GM18517 (cell line): ENCODE measurements at regions not wholly inside any gene's neighbourhood (a gene's known extent, or its start where the extent isn't known, plus 50 kb on each side); places are given as distances from the start of the nearest gene placed in this dataset.
"Not testable (repeated sequence)": the region's sequence is repeated elsewhere in the genome, so short reads cannot be mapped to it uniquely, and the experiment has no call there.

Experiments
- ATAC-seq: cut with Tn5 transposase; IDR thresholded peaks from one replicate; pipeline ENCODE4 v1.9.1; 2021; ENCODE audit warnings: mild to moderate bottlenecking, moderate library complexity; ENCODE audit not compliant: unreplicated experiment

GRCh38 chr6:11410539-11411307, 126.8 kb upstream of the TMEM170B start:
- peak; percentile 64 for ATAC-seq

GRCh38 chr6:11409371-11409770, 128.2 kb upstream of the TMEM170B start:
- ATAC-seq = no peak

GRCh38 chr6:11407414-11407813, 130.1 kb upstream of the TMEM170B start:
- no peak for ATAC-seq

GRCh38 chr6:11404838-11405237, 132.7 kb upstream of the TMEM170B start:
- ATAC-seq = no peak

- peak; percentile 74 for ATAC-seq
Observed at GRCh38 chr6:11404081-11404480, 133.5 kb upstream of the TMEM170B start.

GRCh38 chr6:11403035-11403601, 134.4 kb upstream of the TMEM170B start:
- ATAC-seq = no peak

GRCh38 chr6:11402581-11402980, 135.0 kb upstream of the TMEM170B start:
- ATAC-seq = not testable (repeated sequence)

GRCh38 chr6:11401954-11402353, 135.6 kb upstream of the TMEM170B start:
- not testable (repeated sequence) for ATAC-seq

GRCh38 chr6:11398451-11399326, 138.9 kb upstream of the TMEM170B start:
- ATAC-seq = no peak

GRCh38 chr6:11397622-11398450, 139.7 kb upstream of the TMEM170B start:
- ATAC-seq = no peak

GRCh38 chr6:11396860-11397259, 140.7 kb upstream of the TMEM170B start:
- ATAC-seq = no peak

- peak; percentile 62 for ATAC-seq
Observed at GRCh38 chr6:11393713-11394627, 143.6 kb upstream of the TMEM170B start.

GRCh38 chr6:11392778-11393507, 144.6 kb upstream of the TMEM170B start:
- ATAC-seq = no peak

GRCh38 chr6:11391934-11392777, 145.4 kb upstream of the TMEM170B start:
- no peak for ATAC-seq

- no peak for ATAC-seq
Observed at GRCh38 chr6:11389977-11390376, 147.6 kb upstream of the TMEM170B start.

GRCh38 chr6:11388983-11389944, 148.3 kb upstream of the TMEM170B start:
- ATAC-seq = no peak
